Hepatic stellate cell (primary cell): ENCODE measurements at regions not wholly inside any gene's neighbourhood (a gene's known extent, or its start where the extent isn't known, plus 50 kb on each side); places are given as distances from the start of the nearest gene placed in this dataset.

Experiments used
- DNase-seq: peaks from one replicate; pipeline ENCODE4 v3.0.0; 2011; ENCODE audit warnings: low spot score

- DNase-seq = peak; percentile 52
Observed at GRCh38 chr9:115615821-115616665, 498.1 kb upstream of the TNC start.

GRCh38 chr9:115616666-115617239, 498.8 kb upstream of the TNC start:
- DNase-seq = no peak

- DNase-seq = no peak
Observed at GRCh38 chr9:115625251-115625650, 507.3 kb upstream of the TNC start.

- no peak for DNase-seq
Observed at GRCh38 chr9:115625954-115626353, 508.0 kb upstream of the TNC start.

- DNase-seq = no peak
Observed at GRCh38 chr9:115627511-115627910, 509.6 kb upstream of the TNC start.

GRCh38 chr9:115628426-115628825, 510.5 kb upstream of the TNC start:
- no peak for DNase-seq

GRCh38 chr9:115629879-115630840, 512.2 kb upstream of the TNC start:
- DNase-seq = no peak

- DNase-seq = no peak
Observed at GRCh38 chr9:115632391-115632790, 514.4 kb upstream of the TNC start.

GRCh38 chr9:115633104-115633503, 515.1 kb upstream of the TNC start:
- DNase-seq = no peak

GRCh38 chr9:115635680-115636383, 517.8 kb upstream of the PAPPA start:
- no peak for DNase-seq

- no peak for DNase-seq
Observed at GRCh38 chr9:115636596-115636995, 517.0 kb upstream of the PAPPA start.

- DNase-seq = no peak
Observed at GRCh38 chr9:115637661-115638060, 515.9 kb upstream of the PAPPA start.

- DNase-seq = no peak
Observed at GRCh38 chr9:115640887-115641286, 512.7 kb upstream of the PAPPA start.

GRCh38 chr9:115642285-115642684, 511.3 kb upstream of the PAPPA start:
- no peak for DNase-seq

GRCh38 chr9:115643948-115644727, 509.5 kb upstream of the PAPPA start:
- DNase-seq = no peak

GRCh38 chr9:115649991-115650472, 503.6 kb upstream of the PAPPA start:
- peak; percentile 34 for DNase-seq

- DNase-seq = no peak
Observed at GRCh38 chr9:115650768-115651167, 502.8 kb upstream of the PAPPA start.

- no peak for DNase-seq
Observed at GRCh38 chr9:115651461-115651860, 502.1 kb upstream of the PAPPA start.

GRCh38 chr9:115653171-115653606, 500.4 kb upstream of the PAPPA start:
- DNase-seq = no peak

GRCh38 chr9:115657695-115658094, 495.9 kb upstream of the PAPPA start:
- DNase-seq = no peak

- DNase-seq = no peak
Observed at GRCh38 chr9:115665519-115665918, 488.1 kb upstream of the PAPPA start.
